HAP-1 (cell line): ENCODE measurements at regions not wholly inside any gene's neighbourhood (a gene's known extent, or its start where the extent isn't known, plus 50 kb on each side); places are given as distances from the start of the nearest gene placed in this dataset.
"Not testable (repeated sequence)": the region's sequence is repeated elsewhere in the genome, so short reads cannot be mapped to it uniquely, and the experiment has no call there.

Experiments used
- DNase-seq, 2 experiments: peaks; one replicate each; pipeline ENCODE4 v3.0.0-alpha.2; 2016 to 2020; ENCODE audit warnings: low spot score in 2 of 2
- H3K27me3 ChIP-seq: fragments of 250-450 bp; sonication (Bioruptor Pico); 2 replicates; pipeline ENCODE4 v1.5.1; 2020; ENCODE audit warnings: low read depth, mild to moderate bottlenecking, moderate library complexity
- H3K36me3 ChIP-seq: fragments of 250-450 bp; sonication (Bioruptor Pico); replicated peaks from 2 replicates; pipeline ENCODE4 v1.5.1; 2020; ENCODE audit warnings: mild to moderate bottlenecking
- H3K4me1 ChIP-seq: fragments of 250-450 bp; sonication (Bioruptor Pico); 2 replicates; pipeline ENCODE4 v1.5.1; 2020; ENCODE audit warnings: mild to moderate bottlenecking
- H3K4me3 ChIP-seq: fragments of 250-450 bp; sonication (Bioruptor Pico); 2 replicates; pipeline ENCODE4 v1.5.1; 2020; ENCODE audit warnings: mild to moderate bottlenecking, moderate library complexity
- H3K9me3 ChIP-seq: fragments of 250-450 bp; sonication (Bioruptor Pico); 2 replicates; pipeline ENCODE4 v1.5.1; 2020; ENCODE audit warnings: mild to moderate bottlenecking, moderate library complexity
- in situ Hi-C: fragments of 300-500 bp; cut with MboI; formaldehyde crosslinking; loops from 3 replicates; pipeline ENCODE4 v1.14.3; 2020; ENCODE audit warnings: low sequenced_read_pairs, inconsistent platforms, mixed read lengths

- no peaks in the 10 kb centered on the region for H3K9me3 ChIP-seq
- no peak for DNase-seq
- in situ Hi-C loops, result no loop called here
- H3K4me1 ChIP-seq, result no peaks in the 10 kb centered on the region
- no peaks in the 10 kb centered on the region for H3K36me3 ChIP-seq
- H3K27me3 ChIP-seq, result no peaks in the 10 kb centered on the region; the same call in 1 of the 2 replicates
- no peak overlapping the region for H3K4me3 ChIP-seq
These were observed 195.3 kb upstream of the AHR start for GRCh38 chr7:17103170-17103569.

GRCh38 chr7:17103984-17104383, 194.5 kb upstream of the AHR start:
- DNase-seq, result no peak
- Histone ChIP-seq H3K36me3 (no peaks in the 10 kb centered on the region), H3K27me3 (no peaks in the 10 kb centered on the region; the same call in 1 of the 2 replicates), H3K9me3 (no peaks in the 10 kb centered on the region), H3K4me3 (no peak overlapping the region), H3K4me1 (no peaks in the 10 kb centered on the region)
- in situ Hi-C loops, result no loop called here

- Histone ChIP-seq H3K27me3 (no peaks in the 10 kb centered on the region; the same call in 1 of the 2 replicates), H3K4me1 (no peaks in the 10 kb centered on the region), H3K4me3 (no peak overlapping the region), H3K36me3 (no peaks in the 10 kb centered on the region), H3K9me3 (no peaks in the 10 kb centered on the region)
- in situ Hi-C loops, result no loop called here
- no peak for DNase-seq
These were observed 194.0 kb upstream of the AHR start for GRCh38 chr7:17104419-17104818.

- in situ Hi-C loops, result no loop called here
- DNase-seq, result no peak
- Histone ChIP-seq H3K9me3 (no peaks in the 10 kb centered on the region), H3K27me3 (no peaks in the 10 kb centered on the region; the same call in 1 of the 2 replicates), H3K4me3 (no peak overlapping the region), H3K4me1 (no peaks in the 10 kb centered on the region), H3K36me3 (no peaks in the 10 kb centered on the region)
These were observed 192.8 kb upstream of the AHR start for GRCh38 chr7:17105701-17106100.

GRCh38 chr7:17108049-17108584, 190.3 kb upstream of the AHR start:
- no peaks in the 10 kb centered on the region; the same call in 1 of the 2 replicates for H3K27me3 ChIP-seq
- no peaks in the 10 kb centered on the region for H3K9me3 ChIP-seq
- no peaks in the 10 kb centered on the region for H3K36me3 ChIP-seq
- H3K4me3 ChIP-seq, result no peak overlapping the region
- no peak for DNase-seq
- in situ Hi-C loops, result no loop called here
- no peaks in the 10 kb centered on the region for H3K4me1 ChIP-seq

- H3K27me3 ChIP-seq, result no peaks in the 10 kb centered on the region; the same call in 1 of the 2 replicates
- H3K36me3 ChIP-seq, result no peaks in the 10 kb centered on the region
- no peak for DNase-seq
- no peaks in the 10 kb centered on the region for H3K9me3 ChIP-seq
- H3K4me3 ChIP-seq, result no peak overlapping the region
- in situ Hi-C loops, result no loop called here
- H3K4me1 ChIP-seq, result no peaks in the 10 kb centered on the region
These were observed 189.4 kb upstream of the AHR start for GRCh38 chr7:17109020-17109419.

- H3K4me3 ChIP-seq, DNase-seq, in situ Hi-C loops, H3K9me3 ChIP-seq, H3K27me3 ChIP-seq, H3K4me1 ChIP-seq, H3K36me3 ChIP-seq: not testable (repeated sequence)
These were observed 184.7 kb upstream of the AHR start for GRCh38 chr7:17113770-17114169.

GRCh38 chr7:17118412-17118811, 180.0 kb upstream of the AHR start:
- no peaks in the 10 kb centered on the region for H3K27me3 ChIP-seq
- no peak overlapping the region for H3K4me3 ChIP-seq
- no peaks in the 10 kb centered on the region for H3K36me3 ChIP-seq
- in situ Hi-C loops, result no loop called here
- no peaks in the 10 kb centered on the region for H3K9me3 ChIP-seq
- no peaks in the 10 kb centered on the region for H3K4me1 ChIP-seq
- no peak for DNase-seq

- Histone ChIP-seq H3K9me3 (no peaks in the 10 kb centered on the region), H3K36me3 (no peaks in the 10 kb centered on the region), H3K4me1 (no peaks in the 10 kb centered on the region), H3K4me3 (no peak overlapping the region), H3K27me3 (no peaks in the 10 kb centered on the region)
- no peak for DNase-seq
- in situ Hi-C loops, result no loop called here
These were observed 177.7 kb upstream of the AHR start for GRCh38 chr7:17120756-17121155.

- Histone ChIP-seq H3K4me3 (no peak overlapping the region), H3K27me3 (peaks cover 3% of the 10 kb centered on the region; the same call in 1 of the 2 replicates), H3K4me1 (no peaks in the 10 kb centered on the region), H3K9me3 (no peaks in the 10 kb centered on the region), H3K36me3 (no peaks in the 10 kb centered on the region)
- DNase-seq, result no peak
- in situ Hi-C loops, result no loop called here
These were observed 176.8 kb upstream of the AHR start for GRCh38 chr7:17121671-17122070.

GRCh38 chr7:17123020-17123419, 175.4 kb upstream of the AHR start:
- H3K4me3 ChIP-seq, result no peak overlapping the region
- no peaks in the 10 kb centered on the region for H3K4me1 ChIP-seq
- in situ Hi-C loops, result no loop called here
- no peaks in the 10 kb centered on the region for H3K36me3 ChIP-seq
- H3K9me3 ChIP-seq, result no peaks in the 10 kb centered on the region
- H3K27me3 ChIP-seq, result peaks cover 6% of the 10 kb centered on the region; the same call in 1 of the 2 replicates
- DNase-seq, result no peak

- H3K27me3 ChIP-seq, result peaks cover 6% of the 10 kb centered on the region; the same call in 1 of the 2 replicates
- DNase-seq, result no peak
- no peaks in the 10 kb centered on the region for H3K36me3 ChIP-seq
- H3K4me1 ChIP-seq, result no peaks in the 10 kb centered on the region
- no peak overlapping the region for H3K4me3 ChIP-seq
- no peaks in the 10 kb centered on the region for H3K9me3 ChIP-seq
- in situ Hi-C loops, result no loop called here
These were observed 171.8 kb upstream of the AHR start for GRCh38 chr7:17126413-17127268.

GRCh38 chr7:17129218-17129617, 169.2 kb upstream of the AHR start:
- in situ Hi-C loops, result no loop called here
- H3K4me1 ChIP-seq, result no peaks in the 10 kb centered on the region
- peaks cover 6% of the 10 kb centered on the region; the same call in 1 of the 2 replicates for H3K27me3 ChIP-seq
- no peaks in the 10 kb centered on the region for H3K9me3 ChIP-seq
- DNase-seq, result no peak
- H3K4me3 ChIP-seq, result no peak overlapping the region
- H3K36me3 ChIP-seq, result no peaks in the 10 kb centered on the region

GRCh38 chr7:17130281-17131059, 168.0 kb upstream of the AHR start:
- in situ Hi-C loops, result no loop called here
- Histone ChIP-seq H3K9me3 (no peaks in the 10 kb centered on the region), H3K36me3 (no peaks in the 10 kb centered on the region), H3K4me3 (no peak overlapping the region), H3K27me3 (peaks cover 6% of the 10 kb centered on the region; the same call in 1 of the 2 replicates), H3K4me1 (no peaks in the 10 kb centered on the region)
- no peak for DNase-seq
